Osteocyte (in vitro differentiated cells): ENCODE measurements at regions not wholly inside any gene's neighbourhood (a gene's known extent, or its start where the extent isn't known, plus 50 kb on each side); places are given as distances from the start of the nearest gene placed in this dataset.

ENCODE experiments used
- DNase-seq: peaks from one replicate; pipeline ENCODE4 v3.0.0; 2021; ENCODE audit warnings: mixed read lengths; ENCODE audit not compliant: unreplicated experiment; ENCODE audit errors: extremely low spot score
- H3K27ac Mint-ChIP-seq: one replicate; pipeline ENCODE4 v1.8.0; 2021; ENCODE audit warnings: mild to moderate bottlenecking, mixed read lengths; ENCODE audit not compliant: unreplicated experiment
- H3K27me3 Mint-ChIP-seq: one replicate; pipeline ENCODE4 v1.8.0; 2021; ENCODE audit warnings: mixed read lengths; ENCODE audit not compliant: unreplicated experiment
- H3K36me3 Mint-ChIP-seq: one replicate; pipeline ENCODE4 v1.8.0; 2021; ENCODE audit warnings: mixed read lengths; ENCODE audit not compliant: unreplicated experiment
- H3K4me1 Mint-ChIP-seq: one replicate; pipeline ENCODE4 v1.8.0; 2021; ENCODE audit warnings: mixed read lengths; ENCODE audit not compliant: unreplicated experiment
- H3K4me3 Mint-ChIP-seq: one replicate; pipeline ENCODE4 v1.8.0; 2021; ENCODE audit warnings: mild to moderate bottlenecking, moderate library complexity, mixed read lengths; ENCODE audit not compliant: unreplicated experiment
- H3K9me3 Mint-ChIP-seq: one replicate; pipeline ENCODE4 v1.8.0; 2021; ENCODE audit warnings: mixed read lengths; ENCODE audit not compliant: unreplicated experiment
- CTCF ChIP-seq: fragments of 200-600 bp; sonication (generic); IDR thresholded peaks from 2 replicates; pipeline ENCODE4 v1.5.0; 2021; ENCODE audit warnings: antibody characterized with exemption, mild to moderate bottlenecking, moderate library complexity

GRCh38 chr18:38602341-38602740, 1036.7 kb upstream of the CELF4 start:
- no peaks in the 10 kb centered on the region for H3K4me1 Mint-ChIP-seq
- peaks cover 5% of the 10 kb centered on the region for H3K9me3 Mint-ChIP-seq
- no peak for TF ChIP-seq CTCF
- no peaks in the 10 kb centered on the region for H3K27me3 Mint-ChIP-seq
- H3K27ac Mint-ChIP-seq, result no peak overlapping the region
- H3K36me3 Mint-ChIP-seq, result no peaks in the 10 kb centered on the region
- no peak overlapping the region for H3K4me3 Mint-ChIP-seq
- DNase-seq, result no peak

- Mint-ChIP-seq H3K9me3 (no peaks in the 10 kb centered on the region), H3K27ac (no peak overlapping the region), H3K36me3 (no peaks in the 10 kb centered on the region), H3K27me3 (no peaks in the 10 kb centered on the region), H3K4me1 (no peaks in the 10 kb centered on the region), H3K4me3 (no peak overlapping the region)
- DNase-seq, result no peak
- no peak for TF ChIP-seq CTCF
Measured at GRCh38 chr18:38587571-38587970, 1022.0 kb upstream of the CELF4 start.

GRCh38 chr18:38586327-38586726, 1020.7 kb upstream of the CELF4 start:
- DNase-seq, result no peak
- Mint-ChIP-seq H3K36me3 (no peaks in the 10 kb centered on the region), H3K4me3 (no peak overlapping the region), H3K9me3 (no peaks in the 10 kb centered on the region), H3K4me1 (no peaks in the 10 kb centered on the region), H3K27me3 (no peaks in the 10 kb centered on the region), H3K27ac (no peak overlapping the region)
- TF ChIP-seq CTCF, result no peak

GRCh38 chr18:38579764-38580163, 1014.2 kb upstream of the CELF4 start:
- no peak for TF ChIP-seq CTCF
- Mint-ChIP-seq H3K27ac (no peak overlapping the region), H3K9me3 (no peaks in the 10 kb centered on the region), H3K4me1 (no peaks in the 10 kb centered on the region), H3K4me3 (no peak overlapping the region), H3K27me3 (no peaks in the 10 kb centered on the region), H3K36me3 (no peaks in the 10 kb centered on the region)
- no peak for DNase-seq

GRCh38 chr18:38576916-38577315, 1011.3 kb upstream of the CELF4 start:
- H3K27ac Mint-ChIP-seq, result no peak overlapping the region
- H3K9me3 Mint-ChIP-seq, result peaks cover 7% of the 10 kb centered on the region
- H3K4me3 Mint-ChIP-seq, result no peak overlapping the region
- no peak for TF ChIP-seq CTCF
- H3K36me3 Mint-ChIP-seq, result no peaks in the 10 kb centered on the region
- DNase-seq, result no peak
- no peaks in the 10 kb centered on the region for H3K27me3 Mint-ChIP-seq
- H3K4me1 Mint-ChIP-seq, result no peaks in the 10 kb centered on the region
